NCI-H2196 (cell line): ENCODE measurements at regions not wholly inside any gene's neighbourhood (a gene's known extent, or its start where the extent isn't known, plus 50 kb on each side); places are given as distances from the start of the nearest gene placed in this dataset.

Experiments used
- DNase-seq: peaks from one replicate; lab custom pipeline; 2025; ENCODE audit not compliant: unreplicated experiment; lab: John Stamatoyannopoulos, UW

- DNase-seq, result no peak
Observed at GRCh38 chr11:116481126-116481675, 291.6 kb downstream of the BUD13 start.

- no peak for DNase-seq
Observed at GRCh38 chr11:116478669-116479668, 293.8 kb downstream of the BUD13 start.

GRCh38 chr11:116478205-116478604, 294.6 kb downstream of the BUD13 start:
- DNase-seq, result no peak

GRCh38 chr11:116473790-116474346, 298.9 kb downstream of the BUD13 start:
- DNase-seq, result no peak

- no peak for DNase-seq
Observed at GRCh38 chr11:116473206-116473769, 299.5 kb downstream of the BUD13 start.

- no peak for DNase-seq
Observed at GRCh38 chr11:116472651-116473050, 300.1 kb downstream of the BUD13 start.

- DNase-seq, result no peak
Observed at GRCh38 chr11:116471608-116472256, 301.1 kb downstream of the BUD13 start.

- no peak for DNase-seq
Observed at GRCh38 chr11:116468699-116469098, 304.1 kb downstream of the BUD13 start.

- DNase-seq, result no peak
Observed at GRCh38 chr11:116467823-116468222, 305.0 kb downstream of the BUD13 start.

GRCh38 chr11:116466801-116467200, 306.0 kb downstream of the BUD13 start:
- DNase-seq, result no peak

- no peak for DNase-seq
Observed at GRCh38 chr11:116466191-116466590, 306.6 kb downstream of the BUD13 start.

- no peak for DNase-seq
Observed at GRCh38 chr11:116465056-116465455, 307.7 kb downstream of the BUD13 start.

- DNase-seq, result no peak
Observed at GRCh38 chr11:116461789-116462188, 311.0 kb downstream of the BUD13 start.

- DNase-seq, result no peak
Observed at GRCh38 chr11:116460156-116460920, 312.4 kb downstream of the BUD13 start.

GRCh38 chr11:116459185-116460045, 313.4 kb downstream of the BUD13 start:
- no peak for DNase-seq

- DNase-seq, result no peak
Observed at GRCh38 chr11:116458546-116458945, 314.2 kb downstream of the BUD13 start.

- no peak for DNase-seq
Observed at GRCh38 chr11:116457336-116458007, 315.3 kb downstream of the BUD13 start.

GRCh38 chr11:116454951-116455350, 317.8 kb downstream of the BUD13 start:
- DNase-seq, result no peak
